Activated T-cell treated with anti-CD3 and anti-CD28 coated beads, Interleukin-2, amount 50 U/mL, for 48 hours (primary cell): ENCODE measurements at regions not wholly inside any gene's neighbourhood (a gene's known extent, or its start where the extent isn't known, plus 50 kb on each side); places are given as distances from the start of the nearest gene placed in this dataset.
A peak's percentile ranks its signal among the peaks of the same experiment; 100 is the strongest.
"Not testable (repeated sequence)": the region's sequence is repeated elsewhere in the genome, so short reads cannot be mapped to it uniquely, and the experiment has no call there.

Experiments used
- DNase-seq, 2 experiments: peaks; one replicate each; pipeline ENCODE4 v3.0.0-alpha.2; 2020

GRCh38 chr3:195999176-195999575 lies 82.7 kb downstream of the TFRC start:
- DNase-seq: peak in 1 of 2 experiments; percentile 7

- peak in 1 of 2 experiments; percentile 9 for DNase-seq
Measured at GRCh38 chr3:195996314-195996713, 85.6 kb downstream of the TFRC start.

- DNase-seq: peak; percentile 74 to 78
Measured at GRCh38 chr3:195994343-195994742, 86.0 kb upstream of the TNK2 start.

DNA sequence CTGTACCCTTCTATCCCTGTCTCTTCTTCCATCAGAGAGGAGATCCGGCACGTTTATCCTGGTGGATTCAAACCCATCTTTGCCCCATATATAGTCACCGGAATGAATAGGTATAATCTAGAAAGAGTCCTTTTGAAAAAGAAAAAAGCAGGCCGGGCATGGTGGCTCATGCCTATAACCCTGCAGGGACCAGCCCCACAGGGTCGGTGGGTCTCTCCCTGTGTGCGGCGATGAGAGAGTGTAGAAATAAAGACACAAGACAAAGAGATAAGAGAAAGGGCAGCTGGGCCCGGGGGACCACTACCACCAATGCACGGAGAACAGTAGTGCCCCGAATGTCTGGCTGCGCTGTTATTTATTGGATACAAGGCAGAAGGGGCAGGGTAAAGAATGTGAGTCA lies 85.3 kb upstream of the TNK2 start:
- peak; percentile 13 to 15 for DNase-seq

GRCh38 chr3:195992956-195993595 lies 84.7 kb upstream of the TNK2 start:
- peak; percentile 11 to 18 for DNase-seq

DNA sequence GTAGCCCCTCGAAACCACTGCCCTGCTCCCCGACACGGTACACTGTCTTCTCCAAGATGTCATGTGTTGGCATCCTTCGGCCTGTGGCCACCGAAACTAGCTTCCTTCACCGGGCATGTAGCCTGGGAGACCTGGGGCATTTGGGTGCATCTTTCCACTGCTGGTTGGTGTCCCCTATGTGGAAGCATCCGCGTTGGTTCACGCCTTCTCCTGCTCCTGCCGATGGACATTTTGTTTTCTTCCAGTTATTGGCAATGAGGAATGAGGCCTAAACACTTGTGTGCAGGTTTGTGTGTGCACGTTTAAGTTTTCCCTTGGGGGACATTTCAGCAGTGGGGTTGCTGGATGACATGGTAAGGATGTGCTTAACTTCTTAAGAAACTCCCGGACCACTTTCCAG lies 83.6 kb upstream of the TNK2 start:
- peak; percentile 14 to 19 for DNase-seq

GRCh38 chr3:195991243-195991642 lies 82.9 kb upstream of the TNK2 start:
- DNase-seq: peak in 1 of 2 experiments; percentile 15

DNA sequence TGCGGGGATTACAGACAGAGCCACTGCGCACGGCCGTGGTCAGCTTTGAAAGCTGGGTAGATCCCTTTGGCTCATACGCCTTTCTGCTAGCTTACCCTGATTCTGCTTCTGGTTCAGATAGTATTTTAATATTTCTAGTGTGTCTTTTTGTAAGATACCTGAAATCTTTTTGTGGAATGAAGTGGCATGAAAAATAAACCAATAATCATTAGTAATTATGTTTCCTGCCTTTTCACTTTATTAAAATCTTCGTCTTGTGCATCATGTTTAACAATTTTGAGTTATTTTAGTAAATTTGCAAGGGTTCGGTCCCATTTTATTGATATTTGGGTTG lies 82.5 kb upstream of the TNK2 start:
- DNase-seq: not testable (repeated sequence)

DNA sequence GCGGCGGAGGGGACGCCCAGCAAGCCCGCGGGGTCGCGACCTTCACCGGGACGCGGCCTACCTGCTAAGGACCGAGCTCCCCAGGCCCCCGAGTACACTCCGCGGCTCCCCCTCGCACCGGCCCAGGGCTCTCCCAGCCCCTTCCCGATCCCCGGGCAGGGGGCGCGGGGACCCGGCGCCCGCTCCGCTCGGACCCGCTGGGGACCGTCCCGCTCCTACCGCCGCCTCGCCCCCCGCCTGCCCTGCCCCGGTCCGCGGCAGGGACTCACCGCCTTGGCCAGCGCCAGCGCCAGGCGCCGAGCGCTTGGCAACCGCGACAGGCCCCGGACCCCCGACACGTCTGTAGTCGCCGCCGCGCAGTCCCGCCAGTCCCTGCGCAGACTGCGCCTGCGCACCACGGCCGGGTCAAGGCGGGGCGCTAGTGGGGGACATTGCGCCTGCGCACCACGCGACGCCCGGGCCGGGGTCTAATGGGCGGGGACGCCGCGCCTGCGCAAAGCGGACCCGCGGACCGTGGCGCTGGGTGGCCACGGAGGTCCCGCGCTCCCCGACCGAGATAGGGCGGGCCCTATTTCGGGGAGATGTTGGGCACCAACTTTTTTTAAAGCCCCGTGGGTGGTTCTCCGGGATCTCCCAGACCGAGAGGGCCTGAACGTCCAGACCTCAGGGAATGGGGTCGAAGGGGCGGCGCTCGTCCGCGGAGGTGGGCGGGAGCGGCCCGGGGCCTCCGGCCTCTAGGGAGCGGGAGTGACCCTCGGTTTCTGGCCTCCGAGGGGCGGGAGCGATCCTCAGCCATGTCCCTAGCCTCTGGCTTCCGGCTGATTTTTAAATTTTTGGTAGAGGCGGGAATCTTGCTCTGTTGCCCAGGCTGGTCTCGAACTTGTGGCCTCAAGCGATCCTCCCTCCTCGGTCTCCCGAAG lies 81.8 kb upstream of the TNK2 start:
- DNase-seq: peak; percentile 97 to 98

- peak; percentile 54 to 61 for DNase-seq
Measured at GRCh38 chr3:195989197-195989920, 81.0 kb upstream of the TNK2 start.

GRCh38 chr3:195988764-195989163 lies 80.4 kb upstream of the TNK2 start:
- DNase-seq: not testable (repeated sequence)

DNA sequence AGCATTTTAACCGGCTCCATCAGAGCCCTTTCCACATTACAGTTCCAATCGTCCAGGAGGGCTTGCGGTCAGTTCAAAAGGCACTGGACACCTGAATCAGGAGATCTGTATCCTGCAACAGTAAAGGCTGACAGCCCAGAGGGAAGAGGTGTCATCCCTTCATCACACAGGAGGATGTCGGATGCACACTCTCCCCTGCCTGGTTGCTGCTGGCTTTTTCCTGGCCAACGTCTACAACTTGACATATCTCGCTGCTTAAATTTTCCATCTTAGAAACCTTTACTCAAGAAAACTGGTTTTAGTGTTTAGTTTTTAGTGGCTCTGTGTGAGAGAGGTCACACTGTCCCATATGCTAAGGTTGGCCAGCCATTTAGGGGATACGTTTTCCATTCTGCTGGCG lies 78.7 kb upstream of the TNK2 start:
- not testable (repeated sequence) for DNase-seq

GRCh38 chr3:195986576-195986975 lies 78.2 kb upstream of the TNK2 start:
- DNase-seq: peak; percentile 11 to 13

GRCh38 chr3:195985348-195985920 lies 77.1 kb upstream of the TNK2 start:
- DNase-seq: peak in 1 of 2 experiments; percentile 11

DNA sequence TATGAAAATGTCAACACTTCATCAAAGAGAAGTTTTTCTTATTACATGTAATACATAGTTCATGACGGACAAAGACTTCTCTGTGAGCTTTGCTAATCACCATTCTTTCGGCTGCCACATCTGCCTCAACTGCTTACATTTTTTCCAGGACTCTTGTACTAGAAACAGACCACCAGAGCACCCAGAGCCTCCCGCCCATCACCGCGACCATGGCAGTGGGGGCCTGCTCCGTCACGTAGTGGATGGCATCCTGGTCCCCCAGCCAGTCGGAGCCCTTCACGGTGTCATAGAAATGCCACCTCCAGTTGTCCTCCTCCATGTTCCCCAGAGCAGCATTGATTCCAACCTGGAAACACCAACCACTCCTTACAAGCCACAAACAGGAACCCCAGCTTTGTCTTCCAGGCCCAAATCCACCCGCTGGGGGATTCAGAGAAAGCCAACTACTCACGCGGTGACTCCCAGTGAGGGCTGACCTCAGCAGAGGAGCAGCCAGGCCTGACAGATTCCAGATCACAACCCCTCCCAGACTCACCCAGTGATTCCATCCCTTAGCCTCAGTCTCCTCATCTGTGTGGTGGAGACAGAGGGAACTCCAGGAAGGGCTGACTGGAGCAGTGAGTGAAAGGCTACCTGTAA lies 76.2 kb upstream of the TNK2 start:
- peak; percentile 9 to 11 for DNase-seq

DNA sequence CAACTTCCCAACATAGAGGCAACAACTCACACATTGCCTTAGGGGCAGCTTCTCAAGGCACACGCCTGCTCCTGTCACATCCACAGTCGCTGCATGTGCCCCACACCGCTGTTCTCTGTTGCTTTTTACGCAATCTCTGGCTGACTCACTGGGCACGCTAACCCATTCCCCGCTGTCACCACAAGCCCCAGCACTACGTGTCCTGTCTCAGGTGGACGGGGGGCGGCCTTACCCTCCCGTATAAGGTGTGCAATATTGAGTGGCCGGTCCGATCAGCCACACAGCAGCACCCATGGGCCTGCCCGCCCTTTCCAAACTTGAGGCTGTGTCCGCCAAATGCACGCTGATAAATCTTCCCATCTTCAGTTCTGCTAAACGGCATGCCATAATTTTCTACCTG lies 75.5 kb upstream of the TNK2 start:
- DNase-seq: peak in 1 of 2 experiments; percentile 18

DNA sequence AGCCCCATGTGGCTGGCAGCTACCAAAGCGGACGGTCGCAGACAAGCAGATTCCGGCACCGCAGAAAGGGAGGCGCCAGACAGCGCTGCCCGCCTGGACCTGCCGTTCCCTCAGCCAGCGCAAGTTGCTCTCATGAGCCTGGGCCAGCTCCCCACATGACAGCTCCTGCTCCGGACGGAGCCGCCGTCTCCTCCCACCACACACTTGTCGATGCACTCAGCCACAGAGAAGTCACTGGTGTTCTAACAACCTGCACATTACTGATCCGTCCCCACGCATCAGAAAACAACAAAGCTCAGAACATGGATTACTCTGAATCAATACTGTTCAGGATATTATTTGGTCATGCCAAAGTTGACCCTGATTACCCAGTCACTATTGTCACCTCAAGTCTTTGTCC lies 74.4 kb upstream of the TNK2 start:
- peak; percentile 9 to 20 for DNase-seq

DNA sequence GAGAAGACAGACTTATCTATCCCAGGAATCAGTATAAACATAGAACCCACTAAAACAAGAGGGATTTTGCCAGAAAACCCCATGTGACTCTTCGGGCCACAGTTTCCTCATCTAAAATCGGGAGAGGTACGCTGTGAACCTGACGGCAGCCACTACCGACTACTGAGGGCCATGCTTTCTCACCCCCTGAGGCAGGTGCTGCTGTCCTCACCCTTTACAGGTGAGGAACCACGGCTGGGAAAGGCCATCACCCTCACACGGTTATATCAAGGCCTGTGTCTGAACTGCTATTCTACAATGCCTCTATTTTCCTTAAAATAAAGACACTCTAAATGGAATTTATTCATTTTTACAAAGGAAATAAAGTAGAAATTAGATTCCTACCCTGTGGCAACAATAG lies 73.4 kb upstream of the TNK2 start:
- peak in 1 of 2 experiments; percentile 7 for DNase-seq

DNA sequence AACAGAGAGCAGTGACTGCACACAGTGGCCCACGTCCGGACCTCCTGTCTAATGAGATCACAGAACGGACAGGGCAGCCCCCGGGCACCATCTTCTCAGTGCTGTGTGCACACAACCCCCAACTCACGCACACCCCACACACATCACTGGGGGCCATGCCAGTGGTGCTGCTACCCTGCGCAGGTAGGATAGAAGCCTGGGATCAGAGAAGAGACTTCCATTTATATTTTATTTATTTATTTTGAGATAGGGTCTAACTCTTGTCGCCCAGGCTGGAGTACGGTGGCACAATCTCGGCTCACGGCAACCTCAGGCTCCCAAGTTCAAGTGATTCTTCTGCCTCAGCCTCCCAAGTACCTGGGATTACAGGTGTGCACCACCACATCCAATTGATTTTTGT lies 71.5 kb upstream of the TNK2 start:
- DNase-seq: peak; percentile 10 to 15

DNA sequence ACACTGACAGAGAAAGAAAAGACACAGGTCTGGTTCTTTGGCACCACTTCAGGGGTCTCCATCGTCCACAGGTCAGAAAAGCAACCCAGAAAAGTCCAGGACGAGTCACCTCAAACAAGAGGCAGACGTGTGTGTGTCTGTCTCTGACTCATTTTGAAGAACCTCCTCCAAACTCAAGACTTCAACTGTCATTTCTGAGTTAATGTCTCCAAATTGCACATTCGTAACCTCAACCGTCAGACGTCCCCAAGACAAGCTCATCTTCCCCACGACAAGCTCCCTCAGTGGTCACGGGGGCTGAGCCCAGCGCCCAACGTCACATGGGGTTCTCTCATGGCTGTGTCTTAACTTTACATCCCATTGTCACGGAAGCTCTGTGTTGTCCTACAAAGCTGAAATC lies 70.2 kb upstream of the TNK2 start:
- peak; percentile 18 to 21 for DNase-seq

GRCh38 chr3:195976876-195977275 lies 68.5 kb upstream of the TNK2 start:
- DNase-seq: not testable (repeated sequence)

DNA sequence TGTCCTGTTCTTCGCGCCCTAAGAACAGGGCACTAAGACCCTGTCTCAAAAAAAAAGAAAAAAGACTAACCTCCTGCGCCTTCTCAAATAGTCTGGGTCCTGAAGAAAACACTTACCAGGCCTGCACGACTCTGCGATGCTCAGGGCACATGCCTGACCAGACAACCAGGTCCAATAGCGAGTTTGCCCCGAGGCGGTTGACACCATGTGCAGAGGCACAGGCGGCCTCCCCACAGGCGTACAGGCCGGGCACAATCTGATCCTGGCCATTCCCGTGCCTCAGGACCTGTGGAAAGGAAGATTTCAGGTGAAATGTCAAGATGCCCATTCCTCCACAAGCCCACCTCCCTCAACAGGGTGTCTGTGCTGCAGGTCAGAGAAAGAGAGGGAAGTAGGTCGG lies 65.9 kb upstream of the TNK2 start:
- not testable (repeated sequence) for DNase-seq

GRCh38 chr3:195970873-195971272 lies 62.5 kb upstream of the TNK2 start:
- not testable (repeated sequence) for DNase-seq
